Left colon (tissue), 2 donors: ENCODE measurements at regions not wholly inside any gene's neighbourhood (a gene's known extent, or its start where the extent isn't known, plus 50 kb on each side); places are given as distances from the start of the nearest gene placed in this dataset.
"Not testable (repeated sequence)": the region's sequence is repeated elsewhere in the genome, so short reads cannot be mapped to it uniquely, and the experiment has no call there.

ENCODE experiments used
- ATAC-seq: fragments of 200-7000 bp; cut with Tn5 transposase; one replicate; pipeline ENCODE4 v1.9.1; 2020; ENCODE audit warnings: mild to moderate bottlenecking, moderate library complexity
- DNase-seq, 2 donors: peaks; one replicate each; pipeline ENCODE4 v3.0.0-alpha.2; 2020
- intact Hi-C, 2 donors: fragments of 100-400 bp; cut with DNase I in 1 of 2; cut with micrococcal nuclease in 1 of 2; formaldehyde crosslinking; loops; one replicate each; pipeline versions ENCODE4 v1.11.2 to v1.14.0; 2022; cut with DNase I, micrococcal nuclease
- donor health status: DM: no; HTN: no; CAD: no.
- donor health status: DM: yes; HTN: yes; CAD: no.

GRCh38 chr2:154961676-154962075 lies 263.2 kb downstream of the KCNJ3 start:
- DNase-seq (no peak), ATAC-seq (no peak)
- intact Hi-C loops = no loop called here

- ATAC-seq = no peak
Measured at GRCh38 chr2:154960802-154961583, 262.5 kb downstream of the KCNJ3 start.

GRCh38 chr2:154952346-154952980 lies 254.0 kb downstream of the KCNJ3 start:
- no peak for DNase-seq
- intact Hi-C loops = no loop called here
- no peak for ATAC-seq

More at GRCh38 chr2:154960802-154961583, 262.5 kb downstream of the KCNJ3 start:
- intact Hi-C loops = no loop called here
- no peak for DNase-seq

- intact Hi-C loops, DNase-seq, ATAC-seq: not testable (repeated sequence)
Measured at GRCh38 chr2:154947416-154947815, 248.9 kb downstream of the KCNJ3 start.

- intact Hi-C loops = no loop called here
- no peak for DNase-seq
- no peak for ATAC-seq
Measured at GRCh38 chr2:154945984-154946383, 247.5 kb downstream of the KCNJ3 start.

- no peak for ATAC-seq
- intact Hi-C loops = no loop called here
- no peak for DNase-seq
Measured at GRCh38 chr2:154941379-154941778, 242.9 kb downstream of the KCNJ3 start.

GRCh38 chr2:154934213-154934612 lies 235.7 kb downstream of the KCNJ3 start:
- intact Hi-C loops = no loop called here
- DNase-seq (no peak), ATAC-seq (no peak)

- DNase-seq (no peak), ATAC-seq (no peak)
- intact Hi-C loops = no loop called here
Measured at GRCh38 chr2:154924531-154924930, 226.0 kb downstream of the KCNJ3 start.

GRCh38 chr2:154914561-154914960 lies 216.1 kb downstream of the KCNJ3 start:
- intact Hi-C loops = no loop called here
- DNase-seq = no peak
- ATAC-seq = no peak

GRCh38 chr2:154912215-154912614 lies 213.7 kb downstream of the KCNJ3 start:
- intact Hi-C loops = no loop called here
- ATAC-seq = peak; percentile 81
- peak in 1 of 2 donors; percentile 55 for DNase-seq

GRCh38 chr2:154911729-154912128 lies 213.2 kb downstream of the KCNJ3 start:
- intact Hi-C loops = no loop called here
- DNase-seq = no peak
- ATAC-seq = no peak

GRCh38 chr2:154910701-154911100 lies 212.2 kb downstream of the KCNJ3 start:
- DNase-seq (no peak), ATAC-seq (no peak)
- intact Hi-C loops = no loop called here

- intact Hi-C loops = no loop called here
- ATAC-seq = no peak
- DNase-seq = no peak
Measured at GRCh38 chr2:154908327-154908726, 209.8 kb downstream of the KCNJ3 start.
